ENCODE measurements at regions not wholly inside any gene's neighbourhood (a gene's known extent, or its start where the extent isn't known, plus 50 kb on each side); places are given as distances from the start of the nearest gene placed in this dataset.

DNA sequence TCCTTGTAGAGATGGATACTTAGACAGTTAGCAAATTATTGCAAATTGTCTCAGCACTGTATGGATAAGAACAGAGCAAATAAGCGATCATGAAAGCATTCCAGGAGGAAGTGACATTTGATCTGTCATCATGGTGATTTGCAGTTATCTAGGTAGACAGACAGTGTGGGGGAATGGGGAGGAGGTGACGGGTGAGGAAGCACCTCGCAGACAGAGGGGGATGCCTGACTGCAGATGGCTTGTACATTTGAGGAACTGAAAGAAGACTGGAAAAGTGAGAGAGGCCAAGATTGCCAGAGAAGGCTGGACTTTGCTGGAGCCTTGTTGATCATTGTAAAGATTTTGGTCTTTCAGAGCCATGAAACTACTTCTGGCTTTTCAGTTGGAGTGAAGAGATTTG, 318.2 kb upstream of the CELF2 start:
- TF ChIP-seq, protein P1, sequence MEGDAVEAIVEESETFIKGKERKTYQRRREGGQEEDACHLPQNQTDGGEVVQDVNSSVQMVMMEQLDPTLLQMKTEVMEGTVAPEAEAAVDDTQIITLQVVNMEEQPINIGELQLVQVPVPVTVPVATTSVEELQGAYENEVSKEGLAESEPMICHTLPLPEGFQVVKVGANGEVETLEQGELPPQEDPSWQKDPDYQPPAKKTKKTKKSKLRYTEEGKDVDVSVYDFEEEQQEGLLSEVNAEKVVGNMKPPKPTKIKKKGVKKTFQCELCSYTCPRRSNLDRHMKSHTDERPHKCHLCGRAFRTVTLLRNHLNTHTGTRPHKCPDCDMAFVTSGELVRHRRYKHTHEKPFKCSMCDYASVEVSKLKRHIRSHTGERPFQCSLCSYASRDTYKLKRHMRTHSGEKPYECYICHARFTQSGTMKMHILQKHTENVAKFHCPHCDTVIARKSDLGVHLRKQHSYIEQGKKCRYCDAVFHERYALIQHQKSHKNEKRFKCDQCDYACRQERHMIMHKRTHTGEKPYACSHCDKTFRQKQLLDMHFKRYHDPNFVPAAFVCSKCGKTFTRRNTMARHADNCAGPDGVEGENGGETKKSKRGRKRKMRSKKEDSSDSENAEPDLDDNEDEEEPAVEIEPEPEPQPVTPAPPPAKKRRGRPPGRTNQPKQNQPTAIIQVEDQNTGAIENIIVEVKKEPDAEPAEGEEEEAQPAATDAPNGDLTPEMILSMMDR (IDR thresholded peaks at IDR 0.05) = no peak
- TF ChIP-seq POLR2A (IDR thresholded peaks at IDR 0.05) = no peak

All from thyroid gland (tissue), 4 donors.